GM06990 (cell line): ENCODE measurements at regions not wholly inside any gene's neighbourhood (a gene's known extent, or its start where the extent isn't known, plus 50 kb on each side); places are given as distances from the start of the nearest gene placed in this dataset.
"Not testable (repeated sequence)": the region's sequence is repeated elsewhere in the genome, so short reads cannot be mapped to it uniquely, and the experiment has no call there.

Experiments used
- DNase-seq: peaks from one replicate; pipeline ENCODE4 v3.0.0-alpha.2; 2011; ENCODE audit not compliant: insufficient read length; ENCODE audit errors: extremely low read depth
- H3K27me3 ChIP-seq: replicated peaks from 2 replicates; pipeline ENCODE4 v1.6.0; 2011; ENCODE audit warnings: low read length; ENCODE audit not compliant: control insufficient read depth, insufficient read depth
- H3K36me3 ChIP-seq: 2 replicates; pipeline ENCODE4 v1.5.1; 2011; ENCODE audit warnings: low read length; ENCODE audit not compliant: control insufficient read depth, insufficient read depth
- H3K4me3 ChIP-seq: replicated peaks from 2 replicates; pipeline ENCODE4 v1.5.1; 2011; ENCODE audit warnings: low read depth, mild to moderate bottlenecking, control low read depth, low read length
- TF ChIP-seq, protein P1 (sequence below): IDR thresholded peaks from 2 replicates; pipeline ENCODE4 v1.5.1; 2011; ENCODE audit warnings: low read length, control low read depth, mild to moderate bottlenecking, inconsistent platforms; ENCODE audit not compliant: insufficient read depth, poor library complexity, severe bottlenecking

DNA sequence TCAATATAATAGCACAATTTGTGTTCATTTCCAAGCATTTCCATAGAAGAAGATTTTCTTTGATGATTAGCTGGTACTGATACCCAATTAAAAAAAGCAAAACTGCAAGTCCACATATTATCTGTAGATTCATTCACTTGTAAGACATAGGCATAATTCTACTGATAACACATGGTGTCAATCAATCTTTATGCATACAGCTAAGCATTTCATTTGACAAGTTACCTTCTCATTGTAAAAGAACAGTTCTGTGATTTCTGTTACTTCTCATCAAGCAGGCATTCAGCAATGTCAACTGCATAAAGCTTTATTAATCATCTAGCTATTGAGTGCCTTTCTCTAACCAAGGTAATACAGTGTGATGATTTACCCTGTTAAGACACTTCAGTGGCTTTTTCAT, 672.0 kb downstream of the PLOD2 start:
- Histone ChIP-seq H3K27me3 (no peaks in the 10 kb centered on the region), H3K4me3 (no peak overlapping the region), H3K36me3 (no peaks in the 10 kb centered on the region)
- TF ChIP-seq, protein P1, sequence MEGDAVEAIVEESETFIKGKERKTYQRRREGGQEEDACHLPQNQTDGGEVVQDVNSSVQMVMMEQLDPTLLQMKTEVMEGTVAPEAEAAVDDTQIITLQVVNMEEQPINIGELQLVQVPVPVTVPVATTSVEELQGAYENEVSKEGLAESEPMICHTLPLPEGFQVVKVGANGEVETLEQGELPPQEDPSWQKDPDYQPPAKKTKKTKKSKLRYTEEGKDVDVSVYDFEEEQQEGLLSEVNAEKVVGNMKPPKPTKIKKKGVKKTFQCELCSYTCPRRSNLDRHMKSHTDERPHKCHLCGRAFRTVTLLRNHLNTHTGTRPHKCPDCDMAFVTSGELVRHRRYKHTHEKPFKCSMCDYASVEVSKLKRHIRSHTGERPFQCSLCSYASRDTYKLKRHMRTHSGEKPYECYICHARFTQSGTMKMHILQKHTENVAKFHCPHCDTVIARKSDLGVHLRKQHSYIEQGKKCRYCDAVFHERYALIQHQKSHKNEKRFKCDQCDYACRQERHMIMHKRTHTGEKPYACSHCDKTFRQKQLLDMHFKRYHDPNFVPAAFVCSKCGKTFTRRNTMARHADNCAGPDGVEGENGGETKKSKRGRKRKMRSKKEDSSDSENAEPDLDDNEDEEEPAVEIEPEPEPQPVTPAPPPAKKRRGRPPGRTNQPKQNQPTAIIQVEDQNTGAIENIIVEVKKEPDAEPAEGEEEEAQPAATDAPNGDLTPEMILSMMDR = no peak
- DNase-seq = no peak

DNA sequence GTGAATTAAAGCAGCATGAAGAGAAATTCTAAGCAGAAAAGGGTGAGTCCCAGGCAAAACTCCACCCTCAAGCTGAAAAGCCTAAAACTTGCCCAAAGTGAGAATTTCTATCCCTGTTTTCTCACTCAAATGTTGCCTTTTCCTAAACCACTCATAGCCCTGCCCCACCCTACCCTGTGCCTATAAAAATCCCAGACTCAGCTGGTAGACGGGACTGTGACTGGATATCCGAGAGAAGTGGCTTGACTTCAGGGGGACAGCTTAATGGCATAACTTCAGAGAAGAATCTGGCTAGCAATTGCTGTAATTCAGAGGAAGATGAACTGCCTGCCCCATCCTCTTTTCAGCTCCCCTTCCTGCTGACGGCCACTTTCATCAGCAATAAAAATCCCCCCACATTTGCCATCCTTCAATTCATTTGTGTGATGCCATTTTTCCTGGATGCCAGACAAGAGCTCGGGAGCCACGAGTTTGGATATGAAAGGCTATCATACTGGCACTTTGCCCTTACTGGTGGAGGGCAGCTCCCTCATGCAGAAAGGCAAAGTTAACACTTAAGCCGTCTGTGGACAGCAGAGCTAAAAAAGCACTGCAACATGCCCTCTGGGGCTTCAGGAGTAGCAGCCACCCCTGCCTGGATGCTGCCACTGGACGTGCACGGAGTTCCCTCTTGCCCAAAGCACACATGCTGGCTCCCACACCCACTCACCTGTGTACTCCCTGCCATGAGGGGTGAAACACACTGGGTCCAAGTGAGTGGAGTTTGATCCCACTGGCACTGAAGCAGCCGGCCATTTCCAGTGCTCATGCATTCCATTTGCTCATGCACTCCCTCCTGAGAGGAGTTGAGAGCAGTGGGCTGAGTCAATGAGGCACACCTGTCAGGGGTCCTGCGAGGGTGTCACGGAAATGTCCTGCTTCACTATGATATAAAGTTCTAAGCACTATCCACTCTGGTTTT, 670.6 kb downstream of the PLOD2 start:
- H3K36me3 ChIP-seq = no peaks in the 10 kb centered on the region
- H3K27me3 ChIP-seq = no peaks in the 10 kb centered on the region
- H3K4me3 ChIP-seq = no peak overlapping the region
- no peak for DNase-seq
- TF ChIP-seq, protein P1 = no peak

DNA sequence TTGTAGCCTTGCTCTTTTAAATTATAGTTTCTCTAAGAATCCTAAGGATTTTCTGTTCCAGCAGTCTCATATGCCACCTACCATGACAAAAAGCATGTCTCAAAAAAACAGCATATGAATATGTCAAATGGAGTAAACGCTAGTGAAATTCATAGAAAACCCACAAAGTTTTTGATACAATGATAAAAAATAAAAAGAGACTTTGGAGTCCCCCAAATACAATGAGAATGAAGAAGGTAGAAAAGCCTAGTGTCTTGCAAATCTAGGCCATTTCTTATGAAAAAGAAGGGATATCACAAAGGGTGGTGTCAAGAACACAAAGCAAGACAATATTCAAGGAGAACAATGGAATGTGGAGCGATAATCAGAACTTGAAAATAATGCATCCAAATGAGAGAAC, 668.5 kb downstream of the PLOD2 start:
- H3K36me3 ChIP-seq = no peaks in the 10 kb centered on the region
- DNase-seq = no peak
- H3K4me3 ChIP-seq = no peak overlapping the region
- TF ChIP-seq, protein P1 = no peak
- H3K27me3 ChIP-seq = no peaks in the 10 kb centered on the region

DNA sequence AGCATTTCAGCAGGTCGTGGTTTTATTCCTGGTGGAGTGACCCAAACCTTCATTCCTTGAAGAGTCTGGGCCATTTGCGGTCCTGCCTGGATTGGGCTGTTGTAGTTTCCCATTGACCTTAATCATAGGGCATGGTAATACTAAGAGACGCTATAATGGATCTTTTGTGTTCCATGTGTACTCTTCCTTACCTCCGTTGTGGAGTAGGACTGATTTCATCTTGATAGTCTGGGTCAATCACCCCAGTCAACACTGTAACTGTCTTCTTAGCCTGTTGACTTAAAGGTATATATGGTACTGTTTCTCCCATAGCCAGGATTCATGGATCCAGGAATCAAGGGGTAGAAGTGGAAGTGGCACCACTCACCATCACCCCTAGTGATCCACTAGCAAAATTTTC, 643.6 kb downstream of the PLOD2 start:
- not testable (repeated sequence) for DNase-seq

DNA sequence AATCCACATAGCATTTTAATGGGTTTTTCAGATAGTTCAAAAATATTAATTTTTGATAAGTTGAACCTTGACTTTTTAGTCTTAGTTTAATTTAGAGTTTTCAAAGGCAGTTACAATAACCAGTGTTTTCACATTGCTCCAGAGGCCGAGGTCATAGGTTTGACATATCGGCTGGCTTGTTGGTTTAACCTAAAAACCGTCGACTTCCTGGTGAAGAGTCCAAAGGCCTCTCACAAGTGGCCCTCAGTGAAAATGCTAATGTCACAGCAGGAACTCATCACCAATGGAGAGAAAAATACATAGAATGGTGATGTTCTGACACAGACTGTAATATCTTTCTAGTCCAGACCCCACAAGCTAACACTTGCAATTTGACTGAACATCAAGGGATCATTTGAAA, 642.3 kb downstream of the PLOD2 start:
- Histone ChIP-seq H3K27me3 (no peaks in the 10 kb centered on the region), H3K36me3 (no peaks in the 10 kb centered on the region), H3K4me3 (no peak overlapping the region)
- TF ChIP-seq, protein P1 = no peak
- no peak for DNase-seq

More for the DNA sequence above, 643.6 kb downstream of the PLOD2 start:
- not testable (repeated sequence) for H3K36me3 ChIP-seq, H3K27me3 ChIP-seq, H3K4me3 ChIP-seq

DNA sequence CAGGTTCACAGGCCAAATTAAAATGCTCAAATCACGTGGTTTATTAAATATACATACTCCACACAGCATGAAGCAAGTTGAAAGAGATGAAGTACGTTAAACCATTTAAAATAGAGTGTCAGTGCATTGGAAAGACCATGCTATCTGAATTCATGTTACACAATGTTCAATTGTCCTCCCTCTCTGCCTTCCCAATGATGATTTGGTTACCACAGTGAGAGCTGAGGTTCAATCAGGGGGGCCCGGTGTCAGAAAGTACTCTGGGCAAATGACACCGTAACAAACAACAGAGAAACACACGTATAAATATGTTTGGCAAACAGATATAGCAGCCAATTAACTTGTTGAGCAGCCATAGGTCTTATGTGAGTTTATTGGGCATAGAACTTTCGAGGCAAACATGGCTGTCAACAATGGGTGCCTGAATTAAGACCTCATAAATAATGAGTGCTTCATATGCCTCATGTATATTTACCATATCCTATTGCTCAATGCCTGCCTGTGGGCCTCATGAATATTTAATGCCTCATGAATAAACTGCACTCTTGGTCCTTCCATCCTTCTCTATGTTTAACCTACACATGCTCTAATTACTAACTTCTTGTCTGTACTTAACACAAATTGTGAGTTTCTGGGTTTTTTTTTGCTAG, 641.5 kb downstream of the PLOD2 start:
- no peak for DNase-seq
- TF ChIP-seq, protein P1 = no peak
- no peaks in the 10 kb centered on the region for H3K36me3 ChIP-seq
- no peak overlapping the region for H3K4me3 ChIP-seq
- no peaks in the 10 kb centered on the region for H3K27me3 ChIP-seq
